GM20000 (cell line): ENCODE measurements at regions not wholly inside any gene's neighbourhood (a gene's known extent, or its start where the extent isn't known, plus 50 kb on each side); places are given as distances from the start of the nearest gene placed in this dataset.

ENCODE experiments used
- DNase-seq: peaks from one replicate; pipeline ENCODE4 v3.0.0; 2012; ENCODE audit warnings: low spot score
- CTCF ChIP-seq: IDR thresholded peaks from 2 replicates; pipeline ENCODE4 v1.5.1; 2012; ENCODE audit warnings: mild to moderate bottlenecking, control low read depth; ENCODE audit errors: extremely low read depth, missing control alignments

GRCh38 chrX:15146515-15146914 lies 123.4 kb downstream of the ASB9 start:
- TF ChIP-seq CTCF, result no peak
- DNase-seq, result no peak

DNA sequence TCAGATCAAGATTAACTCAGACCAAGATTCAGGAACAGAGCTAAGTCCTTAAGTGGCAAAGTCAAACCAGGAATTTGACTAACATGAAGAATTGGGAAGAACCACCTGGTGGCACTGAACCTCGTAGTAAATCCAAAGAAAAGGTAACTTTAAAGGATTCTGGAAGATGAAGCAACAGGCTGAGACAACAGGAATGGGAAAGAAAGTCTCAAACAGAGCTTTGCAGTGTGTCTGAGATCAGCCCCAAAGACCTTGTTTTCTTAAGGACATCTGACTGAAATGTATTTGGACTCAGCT lies 126.1 kb downstream of the ASB9 start:
- TF ChIP-seq CTCF, result no peak
- no peak for DNase-seq

GRCh38 chrX:15143050-15143824 lies 126.6 kb downstream of the ASB9 start:
- TF ChIP-seq CTCF, result no peak
- DNase-seq, result peak; percentile 7

DNA sequence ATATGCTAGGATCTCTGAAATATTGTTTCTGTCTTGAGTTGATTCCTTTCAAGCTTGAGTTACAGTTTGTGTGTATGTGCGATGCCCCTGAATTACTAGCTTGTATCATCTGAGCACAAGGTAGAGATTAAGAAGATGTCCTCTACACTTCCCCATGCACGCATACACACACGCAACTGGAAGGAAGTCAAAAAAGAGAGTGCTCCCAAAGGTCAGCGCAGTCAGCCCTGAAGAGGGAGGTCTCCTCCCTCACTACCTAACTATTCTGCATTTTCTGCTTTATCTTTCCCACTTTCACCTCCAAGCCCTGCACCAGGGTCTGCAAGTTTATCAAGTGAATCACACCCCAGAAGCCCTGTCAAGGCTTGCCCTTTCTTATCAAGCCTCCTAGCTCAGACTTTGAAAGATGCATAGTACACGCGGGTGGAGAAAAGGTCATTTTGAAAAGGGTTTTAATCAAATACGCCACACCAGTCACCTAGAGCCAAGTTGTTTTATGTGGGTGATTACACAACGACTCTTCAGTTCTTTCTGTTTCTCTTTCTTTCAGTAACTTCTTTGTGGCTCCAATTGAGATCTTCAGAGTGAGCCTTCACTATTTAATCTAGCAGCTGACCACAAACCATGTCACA lies 127.7 kb downstream of the ASB9 start:
- no peak for TF ChIP-seq CTCF
- no peak for DNase-seq

- TF ChIP-seq CTCF, result no peak
- no peak for DNase-seq
These were observed 133.1 kb downstream of the ASB9 start for GRCh38 chrX:15136795-15137194.

DNA sequence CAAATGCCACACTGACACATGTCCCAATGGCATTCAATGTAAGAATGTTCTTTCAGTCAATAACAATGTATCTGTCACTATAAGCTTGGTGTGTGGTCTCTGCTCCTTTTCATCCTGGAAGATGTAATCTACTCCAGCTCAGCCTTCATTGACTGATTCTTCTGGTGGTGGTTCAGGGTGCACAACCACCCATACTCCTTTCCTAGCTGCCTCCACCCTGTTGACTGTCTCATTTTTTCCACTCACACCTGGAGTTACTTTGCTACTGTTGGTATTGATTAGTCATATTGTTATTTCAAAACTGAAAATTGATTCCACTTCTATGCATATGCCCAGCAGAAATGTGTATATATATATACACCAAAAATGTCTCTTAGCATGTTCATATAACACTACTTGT lies 140.5 kb downstream of the ASB9 start:
- no peak for TF ChIP-seq CTCF

GRCh38 chrX:15128861-15129260 lies 141.0 kb downstream of the ASB9 start:
- no peak for TF ChIP-seq CTCF
- DNase-seq, result no peak

More for the DNA sequence above, 140.5 kb downstream of the ASB9 start:
- DNase-seq, result no peak
